Testis (tissue), 2 donors: ENCODE measurements at regions not wholly inside any gene's neighbourhood (a gene's known extent, or its start where the extent isn't known, plus 50 kb on each side); places are given as distances from the start of the nearest gene placed in this dataset.

ENCODE experiments used
- DNase-seq: peaks from one replicate; pipeline ENCODE4 v3.0.0-alpha.2; 2019
- H3K27ac ChIP-seq, 2 donors: fragments of 200-600 bp; sonication (generic); one replicate each; pipeline ENCODE4 v1.5.1; 2019
- H3K27me3 ChIP-seq: fragments of 200-600 bp; sonication (generic); one replicate; pipeline ENCODE4 v1.5.1; 2019
- H3K36me3 ChIP-seq: fragments of 200-600 bp; sonication (generic); one replicate; pipeline ENCODE4 v1.5.1; 2017; ENCODE audit warnings: low read depth; ENCODE audit errors: missing control alignments
- H3K4me1 ChIP-seq: fragments of 200-600 bp; sonication (generic); one replicate; pipeline ENCODE4 v1.5.1; 2019
- H3K4me3 ChIP-seq, 2 donors: fragments of 200-600 bp; sonication (generic); one replicate each; pipeline ENCODE4 v1.5.1; 2017 to 2019
- H3K9me3 ChIP-seq: fragments of 200-600 bp; sonication (generic); one replicate; pipeline ENCODE4 v1.5.1; 2017
- CTCF ChIP-seq, 3 experiments: fragments of 450-650 bp in 2 of 3; fragments of 200-600 bp in 1 of 3; sonication (generic) in 1 of 3; IDR thresholded peaks; one replicate each; pipeline ENCODE4 v1.5.1; 2016 to 2019; ENCODE audit warnings: antibody characterized with exemption in 3 of 3, mild to moderate bottlenecking in 2 of 3, moderate library complexity in 1 of 3
- POLR2A ChIP-seq: fragments of 450-650 bp; IDR thresholded peaks from one replicate; pipeline ENCODE4 v1.6.1; 2017; ENCODE audit warnings: antibody characterized with exemption, mild to moderate bottlenecking, moderate library complexity
- WGBS, 2 donors: methylation state at CpG; one replicate each; pipeline ENCODE4 v1.1.5; 2018; 5-methylcytosine and 5-hydroxymethylcytosine counted together
- intact Hi-C: fragments of 100-400 bp; cut with DNase I; formaldehyde crosslinking; loops from one replicate; pipeline ENCODE4 v1.15.1; 2023; ENCODE audit warnings: low total_unique reads

GRCh38 chr10:123588386-123588914 is 77.7 kb upstream of the GPR26 start:
- 75 to 76% methylated on average over 6 to 7 of the region's 7 CpGs for WGBS, 2 donors
- intact Hi-C loops = loop anchor here (10.0 kb wide), 1 partner anchor 796 kb away; no protein-coding TSS in a partner anchor
- TF ChIP-seq POLR2A = no peak
- TF ChIP-seq CTCF (IDR thresholded peaks at IDR 0.05) = no peak
- H3K27me3 ChIP-seq = no peaks in the 10 kb centered on the region
- H3K4me3 ChIP-seq = no peak overlapping the region
- no peaks in the 10 kb centered on the region for H3K9me3 ChIP-seq
- H3K27ac ChIP-seq = no peak overlapping the region
- H3K4me1 ChIP-seq = no peaks in the 10 kb centered on the region
- H3K36me3 ChIP-seq = no peaks in the 10 kb centered on the region
- DNase-seq = no peak

GRCh38 chr10:123595661-123596060 is 70.5 kb upstream of the GPR26 start:
- TF ChIP-seq CTCF (IDR thresholded peaks at IDR 0.05) (no peak), POLR2A (no peak)
- DNase-seq = no peak
- Histone ChIP-seq H3K4me3 (no peak overlapping the region), H3K27ac (no peak overlapping the region), H3K36me3 (no peaks in the 10 kb centered on the region), H3K27me3 (no peaks in the 10 kb centered on the region), H3K4me1 (no peaks in the 10 kb centered on the region), H3K9me3 (no peaks in the 10 kb centered on the region)
- 27 to 49% methylated on average over 2 of the region's 2 CpGs for WGBS, 2 donors
- intact Hi-C loops = no loop called here

DNA sequence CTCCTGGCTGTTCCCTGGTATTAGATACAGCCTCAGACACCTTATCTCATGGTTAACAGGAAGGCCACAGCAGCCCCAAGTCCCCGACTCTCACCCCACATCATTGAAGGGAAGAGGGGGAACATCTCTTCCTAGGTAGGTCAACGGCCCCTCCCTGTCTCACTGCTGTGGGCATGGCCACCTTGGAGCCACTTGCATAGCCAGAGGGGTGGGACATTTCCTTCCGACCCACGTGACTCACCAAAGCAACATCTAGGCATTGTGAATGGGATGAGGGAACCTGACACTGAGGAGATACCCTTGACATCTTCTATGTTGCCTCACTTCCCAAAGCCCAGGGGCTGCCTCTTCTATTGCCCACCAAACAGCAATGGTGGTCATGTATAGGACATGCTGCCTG is 68.5 kb upstream of the GPR26 start:
- no peak for DNase-seq
- intact Hi-C loops = no loop called here
- H3K4me1 ChIP-seq = no peaks in the 10 kb centered on the region
- no peaks in the 10 kb centered on the region for H3K27me3 ChIP-seq
- H3K9me3 ChIP-seq = no peaks in the 10 kb centered on the region
- no peaks in the 10 kb centered on the region for H3K36me3 ChIP-seq
- TF ChIP-seq POLR2A = no peak
- no peak overlapping the region for H3K27ac ChIP-seq
- 83 to 100% methylated on average over 2 to 4 of the region's 4 CpGs for WGBS, 2 donors
- H3K4me3 ChIP-seq = no peak overlapping the region

GRCh38 chr10:123599366-123599849 is 66.7 kb upstream of the GPR26 start:
- Histone ChIP-seq H3K9me3 (no peaks in the 10 kb centered on the region), H3K36me3 (no peaks in the 10 kb centered on the region), H3K27ac (no peak overlapping the region), H3K4me1 (no peaks in the 10 kb centered on the region), H3K27me3 (no peaks in the 10 kb centered on the region), H3K4me3 (no peak overlapping the region)
- intact Hi-C loops = no loop called here
- 80 to 83% methylated on average over 4 to 8 of the region's 8 CpGs for WGBS, 2 donors
- TF ChIP-seq CTCF (IDR thresholded peaks at IDR 0.05) (no peak), POLR2A (no peak)
- DNase-seq = no peak

- H3K27ac ChIP-seq = no peak overlapping the region
- 82 to 89% methylated on average over 3 of the region's 3 CpGs for WGBS, 2 donors
- intact Hi-C loops = no loop called here
- no peaks in the 10 kb centered on the region for H3K4me1 ChIP-seq
- TF ChIP-seq POLR2A (no peak), CTCF (IDR thresholded peaks at IDR 0.05) (no peak)
- no peaks in the 10 kb centered on the region for H3K36me3 ChIP-seq
- no peak for DNase-seq
- no peaks in the 10 kb centered on the region for H3K27me3 ChIP-seq
- H3K9me3 ChIP-seq = no peaks in the 10 kb centered on the region
- no peak overlapping the region for H3K4me3 ChIP-seq
These were observed 66.0 kb upstream of the GPR26 start for GRCh38 chr10:123600177-123600576.
